GM12872 (cell line): ENCODE measurements at regions not wholly inside any gene's neighbourhood (a gene's known extent, or its start where the extent isn't known, plus 50 kb on each side); places are given as distances from the start of the nearest gene placed in this dataset.

Experiments used
- CTCF ChIP-seq: IDR thresholded peaks from 3 replicates; pipeline ENCODE4 v1.5.1; 2011; ENCODE audit warnings: low read depth, mild to moderate bottlenecking, low read length, moderate library complexity; ENCODE audit not compliant: insufficient read depth

DNA sequence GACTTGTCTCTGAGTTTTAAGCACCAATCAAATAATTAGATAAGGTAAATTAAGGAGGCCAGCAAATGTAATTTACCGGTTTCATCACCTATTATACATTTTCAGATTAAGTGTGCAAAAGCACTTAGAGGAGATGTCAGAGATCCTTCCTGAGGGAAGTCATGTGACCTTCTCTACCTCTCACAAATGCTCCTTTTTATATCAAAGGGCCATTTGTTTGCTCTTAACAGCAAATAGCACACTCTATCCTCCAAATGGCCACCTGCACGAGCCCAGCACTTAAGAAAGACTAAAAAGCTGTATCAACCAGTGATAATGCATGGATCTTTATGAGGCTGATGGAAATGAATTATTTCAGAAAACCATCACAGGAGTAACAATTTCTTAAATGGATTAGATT lies 149.4 kb downstream of the ELOVL4 start:
- TF ChIP-seq CTCF, result no peak

GRCh38 chr6:79797163-79797764 lies 150.1 kb downstream of the ELOVL4 start:
- no peak for TF ChIP-seq CTCF

DNA sequence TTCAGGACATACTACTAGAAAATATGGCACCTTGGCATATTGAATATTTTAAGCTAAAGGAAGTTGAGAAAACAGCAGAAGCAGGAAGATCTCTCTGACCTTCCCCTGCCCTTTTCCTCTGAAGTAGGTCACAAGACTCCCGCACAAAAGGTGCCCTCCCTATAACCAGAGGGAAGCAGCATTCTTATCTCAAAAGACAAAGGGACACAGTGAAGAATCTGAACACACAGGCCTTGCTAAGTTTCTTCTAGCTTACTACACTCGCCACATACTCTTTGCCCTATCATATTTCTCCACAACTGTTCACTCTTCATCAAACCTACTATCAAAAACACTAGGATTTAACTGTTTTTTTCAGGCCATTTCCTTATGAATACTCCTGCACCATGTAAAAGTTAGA lies 151.2 kb downstream of the ELOVL4 start:
- TF ChIP-seq CTCF, result no peak

GRCh38 chr6:79789896-79790295 lies 157.5 kb downstream of the ELOVL4 start:
- TF ChIP-seq CTCF, result no peak

DNA sequence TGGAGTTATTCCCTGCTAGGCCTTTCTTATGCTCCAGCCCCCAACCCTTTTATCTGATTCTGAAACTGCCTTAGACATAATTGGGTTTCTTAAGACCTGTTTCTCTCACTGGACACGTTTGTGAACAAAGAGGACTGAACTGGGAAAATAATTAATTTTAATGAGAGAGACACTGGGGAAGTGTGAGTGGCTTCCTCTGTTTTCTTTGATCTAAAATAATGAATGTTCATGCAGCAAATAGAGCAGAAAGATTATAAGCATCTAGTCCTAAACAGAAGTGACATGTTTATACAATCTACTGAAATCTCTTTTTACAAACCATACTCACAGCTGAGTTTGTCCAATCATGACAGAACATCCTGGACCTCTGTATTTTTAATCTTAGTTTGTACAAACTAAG lies 157.6 kb downstream of the SH3BGRL2 start:
- no peak for TF ChIP-seq CTCF

DNA sequence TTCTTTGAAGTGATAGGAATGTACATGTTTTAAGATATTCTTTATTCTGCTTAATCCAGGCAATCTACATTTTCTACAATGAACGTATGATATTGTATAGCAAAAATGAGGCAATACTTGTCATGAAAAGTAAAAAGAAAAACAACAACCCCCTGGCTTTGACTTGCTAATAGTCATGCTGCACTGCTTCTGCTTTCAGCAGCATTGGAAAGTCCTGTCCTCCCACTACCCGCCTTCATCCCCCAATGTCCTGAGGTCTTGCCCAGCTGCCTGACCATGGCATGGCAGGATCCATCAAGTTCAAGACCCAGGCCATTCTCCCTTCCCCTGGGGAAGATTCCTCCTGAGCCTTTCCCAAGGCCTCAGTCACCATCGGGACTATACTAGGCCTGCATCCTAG lies 156.5 kb downstream of the SH3BGRL2 start:
- no peak for TF ChIP-seq CTCF

DNA sequence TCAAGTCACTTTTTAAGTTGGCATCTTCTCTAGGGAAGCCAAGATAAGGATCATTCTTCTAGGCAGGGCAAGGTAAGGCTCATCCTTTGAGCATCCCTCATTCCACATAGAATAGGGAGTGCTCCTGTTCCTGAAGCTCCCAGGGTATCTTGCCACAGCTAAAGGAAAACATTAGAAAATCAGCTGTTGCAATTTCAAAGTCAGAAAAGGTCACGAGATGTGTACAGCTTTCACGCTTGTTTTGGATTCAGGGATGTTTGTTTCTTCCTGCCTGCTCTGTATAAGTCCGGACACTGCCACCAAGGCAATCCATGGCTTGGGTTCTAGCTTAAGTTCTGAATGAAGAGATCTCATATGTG lies 153.2 kb downstream of the SH3BGRL2 start:
- no peak for TF ChIP-seq CTCF
